ENCODE measurements at regions not wholly inside any gene's neighbourhood (a gene's known extent, or its start where the extent isn't known, plus 50 kb on each side); places are given as distances from the start of the nearest gene placed in this dataset.

GRCh38 chr6:51062166-51062722 lies 243.6 kb downstream of the TFAP2B start:
- TF ChIP-seq, protein P1, sequence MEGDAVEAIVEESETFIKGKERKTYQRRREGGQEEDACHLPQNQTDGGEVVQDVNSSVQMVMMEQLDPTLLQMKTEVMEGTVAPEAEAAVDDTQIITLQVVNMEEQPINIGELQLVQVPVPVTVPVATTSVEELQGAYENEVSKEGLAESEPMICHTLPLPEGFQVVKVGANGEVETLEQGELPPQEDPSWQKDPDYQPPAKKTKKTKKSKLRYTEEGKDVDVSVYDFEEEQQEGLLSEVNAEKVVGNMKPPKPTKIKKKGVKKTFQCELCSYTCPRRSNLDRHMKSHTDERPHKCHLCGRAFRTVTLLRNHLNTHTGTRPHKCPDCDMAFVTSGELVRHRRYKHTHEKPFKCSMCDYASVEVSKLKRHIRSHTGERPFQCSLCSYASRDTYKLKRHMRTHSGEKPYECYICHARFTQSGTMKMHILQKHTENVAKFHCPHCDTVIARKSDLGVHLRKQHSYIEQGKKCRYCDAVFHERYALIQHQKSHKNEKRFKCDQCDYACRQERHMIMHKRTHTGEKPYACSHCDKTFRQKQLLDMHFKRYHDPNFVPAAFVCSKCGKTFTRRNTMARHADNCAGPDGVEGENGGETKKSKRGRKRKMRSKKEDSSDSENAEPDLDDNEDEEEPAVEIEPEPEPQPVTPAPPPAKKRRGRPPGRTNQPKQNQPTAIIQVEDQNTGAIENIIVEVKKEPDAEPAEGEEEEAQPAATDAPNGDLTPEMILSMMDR (IDR thresholded peaks at IDR 0.05) = no peak
- no peaks in the 10 kb centered on the region for H3K4me1 ChIP-seq (ENCODE audit: control insufficient read depth in 1 of 2, insufficient read depth in 1 of 2, low read depth in 1 of 2, low read length in 1 of 2)
- no peak overlapping the region for H3K4me3 ChIP-seq (ENCODE audit: low read depth in 1 of 2, low read length in 1 of 2)
- no peak overlapping the region for H3K27ac ChIP-seq
- no peaks in the 10 kb centered on the region for H3K9me3 ChIP-seq
- H3K36me3 ChIP-seq = no peaks in the 10 kb centered on the region
- no peaks in the 10 kb centered on the region for H3K27me3 ChIP-seq

DNA sequence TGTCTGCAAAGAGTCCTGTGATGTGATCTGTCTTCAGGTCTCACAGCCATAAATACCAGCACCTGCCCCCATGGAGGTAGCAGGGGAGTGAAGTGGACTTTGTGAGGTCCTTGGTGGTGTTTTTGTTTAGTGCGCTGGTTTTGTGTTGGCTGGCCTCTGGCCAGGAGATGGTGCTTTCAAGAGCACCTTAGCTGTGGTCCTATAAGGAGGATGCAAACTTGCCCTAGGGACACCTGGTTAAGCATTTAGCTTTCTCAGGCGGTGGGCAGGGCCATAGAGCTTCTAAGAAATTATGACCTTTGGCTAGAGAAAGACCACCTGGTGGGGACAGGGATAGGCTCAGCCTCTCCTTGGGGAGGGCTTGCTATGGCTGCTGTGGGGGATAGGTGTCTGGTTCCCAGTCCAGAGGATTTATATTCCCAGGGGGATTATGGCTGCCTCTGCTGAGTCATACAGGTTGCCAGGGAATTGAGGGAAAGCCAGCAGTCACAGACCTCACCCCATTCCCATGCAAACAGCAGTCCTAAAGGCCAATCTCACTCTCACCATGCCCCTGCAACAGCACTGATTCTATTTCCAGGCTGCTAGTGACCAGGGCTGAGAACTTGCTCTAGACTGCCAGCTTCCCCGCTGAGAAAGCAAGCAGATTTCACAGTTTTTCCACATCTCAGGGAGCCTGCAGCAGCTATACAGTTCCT lies 259.3 kb downstream of the TFAP2B start:
- Histone ChIP-seq H3K4me1 (ENCODE audit: control insufficient read depth in 1 of 2, insufficient read depth in 1 of 2, low read depth in 1 of 2, low read length in 1 of 2) (no peaks in the 10 kb centered on the region), H3K9me3 (no peaks in the 10 kb centered on the region), H3K36me3 (no peaks in the 10 kb centered on the region), H3K27ac (no peak overlapping the region), H3K27me3 (no peaks in the 10 kb centered on the region), H3K4me3 (ENCODE audit: low read depth in 1 of 2, low read length in 1 of 2) (no peak overlapping the region)
- TF ChIP-seq, protein P1 (IDR thresholded peaks at IDR 0.05) = no peak

- no peaks in the 10 kb centered on the region for H3K4me1 ChIP-seq (ENCODE audit: control insufficient read depth in 1 of 2, insufficient read depth in 1 of 2, low read depth in 1 of 2, low read length in 1 of 2)
- H3K9me3 ChIP-seq = no peaks in the 10 kb centered on the region
- H3K36me3 ChIP-seq = no peaks in the 10 kb centered on the region
- H3K27ac ChIP-seq = no peak overlapping the region
- TF ChIP-seq, protein P1 (IDR thresholded peaks at IDR 0.05) = no peak
- no peak overlapping the region for H3K4me3 ChIP-seq (ENCODE audit: low read depth in 1 of 2, low read length in 1 of 2)
- H3K27me3 ChIP-seq = no peaks in the 10 kb centered on the region
These were observed 271.7 kb downstream of the TFAP2B start for GRCh38 chr6:51090343-51090742.

DNA sequence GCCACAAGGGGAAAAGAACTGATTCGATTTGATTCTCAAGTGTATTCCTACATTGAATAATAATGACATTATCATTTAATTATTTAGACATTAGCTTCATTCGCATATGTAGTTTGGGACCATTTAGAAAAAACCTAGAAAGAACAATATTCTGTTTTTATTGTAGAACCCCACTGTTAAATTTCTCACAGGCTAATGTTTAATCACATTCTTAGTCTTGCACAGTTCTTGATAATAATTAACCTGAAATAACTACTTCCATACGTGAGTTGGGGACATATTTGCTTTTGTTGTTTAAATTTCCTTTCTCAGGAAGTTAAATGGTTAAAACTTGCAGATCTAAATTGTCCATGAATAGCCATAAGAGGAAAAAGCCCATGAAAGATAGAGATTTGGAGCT lies 275.2 kb downstream of the TFAP2B start:
- TF ChIP-seq, protein P1 (IDR thresholded peaks at IDR 0.05) = no peak
- Histone ChIP-seq H3K27ac (no peak overlapping the region), H3K4me1 (ENCODE audit: control insufficient read depth in 1 of 2, insufficient read depth in 1 of 2, low read depth in 1 of 2, low read length in 1 of 2) (no peaks in the 10 kb centered on the region), H3K9me3 (no peaks in the 10 kb centered on the region), H3K27me3 (no peaks in the 10 kb centered on the region), H3K36me3 (no peaks in the 10 kb centered on the region), H3K4me3 (ENCODE audit: low read depth in 1 of 2, low read length in 1 of 2) (no peak overlapping the region)

- no peaks in the 10 kb centered on the region for H3K9me3 ChIP-seq
- no peak overlapping the region for H3K4me3 ChIP-seq (ENCODE audit: low read depth in 1 of 2, low read length in 1 of 2)
- H3K4me1 ChIP-seq (ENCODE audit: control insufficient read depth in 1 of 2, insufficient read depth in 1 of 2, low read depth in 1 of 2, low read length in 1 of 2) = no peaks in the 10 kb centered on the region
- no peak overlapping the region for H3K27ac ChIP-seq
- TF ChIP-seq, protein P1 (IDR thresholded peaks at IDR 0.05) = no peak
- H3K36me3 ChIP-seq = no peaks in the 10 kb centered on the region
- H3K27me3 ChIP-seq = no peaks in the 10 kb centered on the region
These were observed 275.6 kb downstream of the TFAP2B start for GRCh38 chr6:51094271-51094670.

Data from neutrophil (primary cell).